A549 (cell line): ENCODE measurements at regions not wholly inside any gene's neighbourhood (a gene's known extent, or its start where the extent isn't known, plus 50 kb on each side); places are given as distances from the start of the nearest gene placed in this dataset.

ENCODE experiments used
- ATAC-seq, 2 experiments: fragments of 200-7000 bp in 1 of 2; fragments of >200 bp in 1 of 2; cut with Nextera tagmentation in 1 of 2; cut with Tn5 transposase in 1 of 2; 3 replicates each; pipeline versions ENCODE4 v1.8.0 to v1.9.1; 2018 to 2020; ENCODE audit warnings: mild to moderate bottlenecking in 1 of 2, moderate library complexity in 1 of 2
- CTCF ChIA-PET: fragments of 300-600 bp; sonication (Branson Sonifier 250); formaldehyde crosslinking; extraction: SDS; loops from one replicate; lab custom pipeline; 2021; ENCODE audit warnings: antibody characterized with exemption, inconsistent platforms; lab: Yijun Ruan, JAX
- POLR2A ChIA-PET: fragments of 350-600 bp; formaldehyde crosslinking; extraction: SDS; loops from one replicate; lab custom pipeline; 2021; ENCODE audit warnings: antibody characterized with exemption, inconsistent platforms; lab: Yijun Ruan, JAX
- DNase-seq, 2 experiments: peaks; one replicate each; pipeline versions ENCODE4 v3.0.0 to v3.0.0-alpha.2; 2011 to 2016; ENCODE audit warnings: low read depth in 1 of 2, low spot score in 1 of 2
- FAIRE-seq: peaks from 2 replicates; lab custom pipeline; 2011; peaks lifted over from hg19 to GRCh38; lab: Jason Lieb, UNC
- H3K27ac ChIP-seq, 2 experiments: fragments of >200 bp; sonication (Bioruptor Twin); formaldehyde crosslinking; 3 replicates each; pipeline ENCODE4 v1.5.1; 2016 to 2017
- H3K4me1 ChIP-seq: fragments of >200 bp; sonication (Bioruptor Twin); formaldehyde crosslinking; 3 replicates; pipeline ENCODE4 v1.6.1; 2016
- H3K4me2 ChIP-seq: fragments of >200 bp; sonication (Bioruptor Twin); formaldehyde crosslinking; 3 replicates; pipeline ENCODE4 v1.6.1; 2016
- H3K4me3 ChIP-seq: fragments of >200 bp; sonication (Bioruptor Twin); formaldehyde crosslinking; 3 replicates; pipeline ENCODE4 v1.5.1; 2016
- H3K9me3 ChIP-seq: fragments of >200 bp; sonication (Bioruptor Twin); formaldehyde crosslinking; 3 replicates; pipeline ENCODE4 v1.6.1; 2016
- ATOH8 ChIP-seq: fragments of 250-450 bp; sonication (Bioruptor Pico); IDR thresholded peaks from 2 replicates; pipeline ENCODE4 v1.5.0; 2020; ENCODE audit warnings: low read depth, mild to moderate bottlenecking, moderate library complexity
- CBX2 ChIP-seq: fragments of 200-600 bp; sonication (generic); IDR thresholded peaks from 2 replicates; pipeline ENCODE4 v1.6.1; 2016; ENCODE audit warnings: low read depth, mild to moderate bottlenecking, borderline replicate concordance
- CBX8 ChIP-seq: fragments of 200-600 bp; sonication (generic); IDR thresholded peaks from 2 replicates; pipeline ENCODE4 v1.6.1; 2016
- CEBPB ChIP-seq, 2 experiments: fragments of >200 bp in 1 of 2; sonication (Bioruptor Twin) in 1 of 2; formaldehyde crosslinking in 1 of 2; IDR thresholded peaks; 2 replicates each; pipeline ENCODE4 v1.6.1; 2012 to 2016
- CTCF ChIP-seq: fragments of >200 bp; sonication (Bioruptor Twin); formaldehyde crosslinking; IDR thresholded peaks from 3 replicates; pipeline ENCODE4 v1.5.1; 2016
- EHF ChIP-seq: fragments of 250-450 bp; sonication (Bioruptor Pico); IDR thresholded peaks from 2 replicates; pipeline ENCODE4 v1.5.0; 2020; ENCODE audit warnings: mild to moderate bottlenecking
- EHMT2 ChIP-seq: fragments of 200-600 bp; sonication (generic); IDR thresholded peaks from 2 replicates; pipeline ENCODE4 v1.6.1; 2016; ENCODE audit warnings: antibody characterized with exemption, low read depth, mild to moderate bottlenecking, moderate library complexity
- EP300 ChIP-seq, 2 experiments: fragments of >200 bp; sonication (Bioruptor Twin); formaldehyde crosslinking; IDR thresholded peaks; 2 replicates in 1 of 2; 3 replicates in 1 of 2; pipeline ENCODE4 v1.6.1; 2016 to 2017
- FOSB ChIP-seq: fragments of 250-450 bp; sonication (Bioruptor Pico); IDR thresholded peaks from 2 replicates; pipeline ENCODE4 v1.5.0; 2020; ENCODE audit warnings: mild to moderate bottlenecking, moderate library complexity
- HDAC2 ChIP-seq: fragments of 200-600 bp; sonication (generic); IDR thresholded peaks from 2 replicates; pipeline ENCODE4 v1.6.1; 2016
- HOXB5 ChIP-seq: fragments of 250-450 bp; sonication (Bioruptor Pico); IDR thresholded peaks from 2 replicates; pipeline ENCODE4 v1.5.0; 2020; ENCODE audit warnings: mild to moderate bottlenecking, moderate library complexity
- JUN ChIP-seq, 2 experiments: fragments of >200 bp; sonication (Bioruptor Twin); formaldehyde crosslinking; IDR thresholded peaks; 2 replicates in 1 of 2; 3 replicates in 1 of 2; pipeline ENCODE4 v1.6.1; 2016 to 2017
- KDM1A ChIP-seq: fragments of 200-600 bp; sonication (generic); IDR thresholded peaks from 2 replicates; pipeline ENCODE4 v1.6.1; 2016; ENCODE audit warnings: low read depth, mild to moderate bottlenecking
- MAFK ChIP-seq: fragments of 450-650 bp; IDR thresholded peaks from 2 replicates; pipeline ENCODE4 v1.6.1; 2014; ENCODE audit not compliant: partially characterized antibody
- MAX ChIP-seq: IDR thresholded peaks from 2 replicates; pipeline ENCODE4 v1.6.1; 2012
- MAZ ChIP-seq: fragments of 150-350 bp; IDR thresholded peaks from 2 replicates; pipeline ENCODE4 v1.6.1; 2014; ENCODE audit warnings: antibody characterized with exemption, low read depth, low read length, borderline replicate concordance
- MYC ChIP-seq: IDR thresholded peaks from 2 replicates; pipeline ENCODE4 v1.6.1; 2012; ENCODE audit warnings: mild to moderate bottlenecking, inconsistent platforms, low read length, improper control_type of control experiment, borderline replicate concordance
- NFE2L2 ChIP-seq: fragments of 150-350 bp; conservative IDR thresholded peaks from 2 replicates; pipeline ENCODE4 v1.6.1; 2014; ENCODE audit warnings: low read length
- POLR2AphosphoS2 ChIP-seq: conservative IDR thresholded peaks from 2 replicates; pipeline ENCODE4 v1.6.1; 2012; ENCODE audit warnings: low read length, improper control_type of control experiment, inconsistent platforms
- RAD21 ChIP-seq, 2 experiments: fragments of >200 bp in 1 of 2; sonication (Bioruptor Twin) in 1 of 2; formaldehyde crosslinking in 1 of 2; IDR thresholded peaks in 1 of 2; conservative IDR thresholded peaks in 1 of 2; 2 replicates in 1 of 2; 3 replicates in 1 of 2; pipeline ENCODE4 v1.6.1; 2012 to 2018; ENCODE audit warnings: inconsistent platforms in 1 of 2
- RARB ChIP-seq: fragments of 250-450 bp; sonication (Bioruptor Pico); IDR thresholded peaks from 2 replicates; pipeline ENCODE4 v1.8.0; 2021; ENCODE audit warnings: mild to moderate bottlenecking, moderate library complexity
- RFX5 ChIP-seq: fragments of 450-650 bp; IDR thresholded peaks from 2 replicates; pipeline ENCODE4 v1.7.1; 2014; ENCODE audit warnings: antibody characterized with exemption, mild to moderate bottlenecking, moderate library complexity
- SMC3 ChIP-seq: fragments of >200 bp; sonication (Bioruptor Twin); formaldehyde crosslinking; IDR thresholded peaks from 3 replicates; pipeline ENCODE4 v1.6.1; 2018; ENCODE audit warnings: inconsistent platforms
- TFCP2L1 ChIP-seq: fragments of 250-450 bp; sonication (Bioruptor Pico); IDR thresholded peaks from 2 replicates; pipeline ENCODE4 v1.5.0; 2021; ENCODE audit warnings: mild to moderate bottlenecking
- WGBS: methylation state at CpG from one replicate; pipeline ENCODE4 v1.1.6; 2017; ENCODE audit errors: missing lambda C conversion rate; 5-methylcytosine and 5-hydroxymethylcytosine counted together

- no peak for TF ChIP-seq HDAC2
- no peak for TF ChIP-seq MAFK
- no peak for TF ChIP-seq HOXB5 (CRISPR knock-in tag)
- no peak for TF ChIP-seq RARB (CRISPR knock-in tag)
- TF ChIP-seq EP300 (IDR thresholded peaks at IDR 0.05): no peak
- TF ChIP-seq ATOH8 (CRISPR knock-in tag): no peak
- no peak for TF ChIP-seq MYC
- no peak for TF ChIP-seq NFE2L2
- no peak for TF ChIP-seq KDM1A
- no peak for TF ChIP-seq TFCP2L1 (CRISPR knock-in tag)
- TF ChIP-seq CBX2: no peak
- TF ChIP-seq JUN (IDR thresholded peaks at IDR 0.05): no peak
- no peak for TF ChIP-seq FOSB (CRISPR knock-in tag)
- TF ChIP-seq CEBPB (IDR thresholded peaks at IDR 0.05): no peak
- no peak for TF ChIP-seq EHMT2
- no peak for TF ChIP-seq MAZ
- TF ChIP-seq POLR2AphosphoS2: no peak
- H3K9me3 ChIP-seq: no peaks in the 10 kb centered on the region
- no peak overlapping the region for H3K27ac ChIP-seq
- H3K4me2 ChIP-seq: no peak overlapping the region
- ChIA-PET CTCF (no interaction called here), POLR2A (no interaction called here)
- ATAC-seq: no peak
- H3K4me3 ChIP-seq: no peak overlapping the region
- DNase-seq: no peak
- WGBS: 0% methylated on average over 1 of the region's 4 CpGs
- no peaks in the 10 kb centered on the region for H3K4me1 ChIP-seq
- FAIRE-seq: no peak
These were observed 163.8 kb upstream of the KLF8 start for GRCh38 chrX:56068274-56068758.

- DNase-seq (no peak), ATAC-seq (no peak), FAIRE-seq (no peak)
- Histone ChIP-seq H3K4me1 (no peaks in the 10 kb centered on the region), H3K27ac (no peak overlapping the region), H3K9me3 (no peaks in the 10 kb centered on the region), H3K4me3 (no peak overlapping the region), H3K4me2 (no peak overlapping the region)
- no peak for TF ChIP-seq CTCF
- no peak for TF ChIP-seq EHF (CRISPR knock-in tag)
- no peak for TF ChIP-seq RFX5
- ChIA-PET POLR2A (no interaction called here), CTCF (no interaction called here)
- 8% methylated on average over 5 of the region's 9 CpGs for WGBS
These were observed 162.7 kb upstream of the KLF8 start for GRCh38 chrX:56069299-56069931.

- ChIA-PET POLR2A (no interaction called here), CTCF (no interaction called here)
- FAIRE-seq (no peak), ATAC-seq (no peak), DNase-seq (no peak)
- Histone ChIP-seq H3K4me1 (no peaks in the 10 kb centered on the region), H3K9me3 (no peaks in the 10 kb centered on the region), H3K4me2 (no peak overlapping the region), H3K27ac (no peak overlapping the region), H3K4me3 (no peak overlapping the region)
- TF ChIP-seq RAD21 (conservative IDR thresholded peaks at IDR 0.05 in 1 of 2, IDR thresholded peaks at IDR 0.05 in 1 of 2) (no peak), SMC3 (no peak), CBX8 (no peak), HDAC2 (no peak), MAX (no peak), ATOH8 (CRISPR knock-in tag) (no peak), HOXB5 (CRISPR knock-in tag) (no peak)
- 0% methylated on average over 2 of the region's 2 CpGs for WGBS
These were observed 142.8 kb upstream of the KLF8 start for GRCh38 chrX:56089376-56089775.
